CD4-positive, CD25-positive, alpha-beta regulatory T cell (primary cell): ENCODE measurements at regions not wholly inside any gene's neighbourhood (a gene's known extent, or its start where the extent isn't known, plus 50 kb on each side); places are given as distances from the start of the nearest gene placed in this dataset.
"Not testable (repeated sequence)": the region's sequence is repeated elsewhere in the genome, so short reads cannot be mapped to it uniquely, and the experiment has no call there.

Experiments
- ATAC-seq, 2 donors: fragments of 150-1000 bp; cut with Tn5 transposase; one replicate each; pipeline ENCODE4 v1.10.0; 2021; ENCODE audit warnings: low read depth in 2 of 2, moderate number of reproducible peaks in 2 of 2, moderate library complexity in 1 of 2
- DNase-seq, 3 donors: peaks; one replicate each; pipeline versions ENCODE4 v3.0.0 to v3.0.0-alpha.2; 2012 to 2022; ENCODE audit warnings: mixed read lengths in 1 of 3
- H3K27ac ChIP-seq: one replicate; pipeline ENCODE4 v1.7.0; 2013; ENCODE audit warnings: mild to moderate bottlenecking, low read length; ENCODE audit not compliant: insufficient read depth, poor library complexity, severe bottlenecking
- H3K27me3 ChIP-seq: one replicate; pipeline ENCODE4 v1.7.0; 2013; ENCODE audit warnings: low read length; ENCODE audit not compliant: control insufficient read depth, insufficient read depth
- H3K36me3 ChIP-seq: one replicate; pipeline ENCODE4 v1.7.0; 2013; ENCODE audit warnings: mild to moderate bottlenecking, low read length, moderate library complexity; ENCODE audit not compliant: control insufficient read depth, insufficient read depth
- H3K4me1 ChIP-seq: 2 replicates; pipeline ENCODE4 v1.7.0; 2013; ENCODE audit warnings: mild to moderate bottlenecking, low read length; ENCODE audit not compliant: insufficient read depth, control insufficient read depth, poor library complexity, severe bottlenecking
- H3K4me3 ChIP-seq: one replicate; pipeline ENCODE4 v1.7.0; 2013; ENCODE audit warnings: low read depth, mild to moderate bottlenecking, low read length, moderate library complexity
- H3K9me3 ChIP-seq, 2 experiments: 1 replicate in 1 of 2; 2 replicates in 1 of 2; pipeline ENCODE4 v1.7.0; 2013; ENCODE audit warnings: low read length in 2 of 2, mild to moderate bottlenecking in 1 of 2, moderate library complexity in 1 of 2; ENCODE audit not compliant: control insufficient read depth in 2 of 2
- H3K27ac Mint-ChIP-seq, 3 donors: one replicate each; pipeline ENCODE4 v1.8.0; 2020 to 2022; ENCODE audit warnings: mild to moderate bottlenecking in 3 of 3, mixed read lengths in 3 of 3, moderate library complexity in 2 of 3
- H3K27me3 Mint-ChIP-seq: one replicate; pipeline ENCODE4 v1.8.0; 2022; ENCODE audit warnings: mild to moderate bottlenecking, mixed read lengths
- H3K36me3 Mint-ChIP-seq: one replicate; pipeline ENCODE4 v1.8.0; 2020; ENCODE audit warnings: mixed read lengths
- H3K4me1 Mint-ChIP-seq, 4 donors: one replicate each; pipeline ENCODE4 v1.8.0; 2020 to 2022; ENCODE audit warnings: mixed read lengths in 4 of 4, mild to moderate bottlenecking in 1 of 4
- H3K4me3 Mint-ChIP-seq, 4 donors: one replicate each; pipeline ENCODE4 v1.8.0; 2020 to 2022; ENCODE audit warnings: mild to moderate bottlenecking in 4 of 4, mixed read lengths in 4 of 4, moderate library complexity in 3 of 4
- H3K9me3 Mint-ChIP-seq, 7 donors: one replicate each; pipeline ENCODE4 v1.8.0; 2020 to 2022; ENCODE audit warnings: mixed read lengths in 7 of 7, mild to moderate bottlenecking in 3 of 7, moderate library complexity in 2 of 7

GRCh38 chrX:22818061-22818460 is 181.7 kb upstream of the DDX53 start:
- Mint-ChIP-seq H3K4me1 (no peaks in the 10 kb centered on the region), H3K9me3 (peaks cover 0 to 2% (median 0%) of the 10 kb centered on the region in 7 donors), H3K27me3 (no peaks in the 10 kb centered on the region), H3K36me3 (no peaks in the 10 kb centered on the region), H3K4me3 (no peak overlapping the region), H3K27ac (no peak overlapping the region)
- Histone ChIP-seq H3K4me3 (no peak overlapping the region), H3K36me3 (no peaks in the 10 kb centered on the region), H3K27ac (no peak overlapping the region), H3K9me3 (no peaks in the 10 kb centered on the region), H3K4me1 (no peaks in the 10 kb centered on the region), H3K27me3 (no peaks in the 10 kb centered on the region)
- DNase-seq, result no peak
- no peak for ATAC-seq

- no peaks in the 10 kb centered on the region for H3K36me3 ChIP-seq
- H3K27me3 Mint-ChIP-seq, result no peaks in the 10 kb centered on the region
- no peaks in the 10 kb centered on the region for H3K27me3 ChIP-seq
- H3K9me3 Mint-ChIP-seq, result peaks cover 0 to under 1% (median 0%) of the 10 kb centered on the region in 7 donors
- no peaks in the 10 kb centered on the region for H3K9me3 ChIP-seq
- H3K27ac Mint-ChIP-seq, result no peak overlapping the region
- H3K4me1 Mint-ChIP-seq, result no peaks in the 10 kb centered on the region
- H3K27ac ChIP-seq, result no peak overlapping the region
- no peaks in the 10 kb centered on the region for H3K4me1 ChIP-seq
- no peak overlapping the region for H3K4me3 Mint-ChIP-seq
- no peaks in the 10 kb centered on the region for H3K36me3 Mint-ChIP-seq
- no peak for ATAC-seq
- no peak for DNase-seq
- H3K4me3 ChIP-seq, result no peak overlapping the region
These were observed 144.1 kb upstream of the DDX53 start for GRCh38 chrX:22855693-22856092.

- Histone ChIP-seq H3K27ac (no peak overlapping the region), H3K9me3 (no peaks in the 10 kb centered on the region), H3K36me3 (no peaks in the 10 kb centered on the region), H3K4me1 (no peaks in the 10 kb centered on the region), H3K4me3 (no peak overlapping the region), H3K27me3 (no peaks in the 10 kb centered on the region)
- Mint-ChIP-seq H3K9me3 (no peaks in the 10 kb centered on the region), H3K4me3 (no peak overlapping the region), H3K36me3 (no peaks in the 10 kb centered on the region), H3K4me1 (no peaks in the 10 kb centered on the region), H3K27me3 (no peaks in the 10 kb centered on the region), H3K27ac (no peak overlapping the region)
- no peak for ATAC-seq
- DNase-seq, result no peak
These were observed 140.1 kb upstream of the DDX53 start for GRCh38 chrX:22859642-22860041.

GRCh38 chrX:22866801-22867200 is 133.0 kb upstream of the DDX53 start:
- not testable (repeated sequence) for H3K4me1 Mint-ChIP-seq, ATAC-seq

GRCh38 chrX:22882543-22882942 is 117.2 kb upstream of the DDX53 start:
- no peaks in the 10 kb centered on the region for H3K36me3 Mint-ChIP-seq

More at GRCh38 chrX:22866801-22867200, 133.0 kb upstream of the DDX53 start:
- peaks cover 0 to 14% (median 0%) of the 10 kb centered on the region in 7 donors for H3K9me3 Mint-ChIP-seq
- H3K4me1 ChIP-seq, H3K27me3 Mint-ChIP-seq, H3K36me3 Mint-ChIP-seq, DNase-seq, H3K27ac Mint-ChIP-seq, H3K27ac ChIP-seq, H3K4me3 Mint-ChIP-seq, H3K27me3 ChIP-seq, H3K36me3 ChIP-seq, H3K9me3 ChIP-seq, H3K4me3 ChIP-seq: not testable (repeated sequence)

GRCh38 chrX:22889819-22890218 is 109.9 kb upstream of the DDX53 start:
- peaks cover 0 to 7% (median 0%) of the 10 kb centered on the region in 7 donors for H3K9me3 Mint-ChIP-seq
- H3K27ac Mint-ChIP-seq, result no peak overlapping the region
- no peak overlapping the region for H3K4me3 Mint-ChIP-seq
- no peaks in the 10 kb centered on the region for H3K27me3 Mint-ChIP-seq
- no peaks in the 10 kb centered on the region for H3K9me3 ChIP-seq
- ATAC-seq (no peak), DNase-seq (no peak)
- no peak overlapping the region for H3K27ac ChIP-seq
- H3K4me1 ChIP-seq, result no peaks in the 10 kb centered on the region
- H3K27me3 ChIP-seq, result no peaks in the 10 kb centered on the region
- no peaks in the 10 kb centered on the region for H3K4me1 Mint-ChIP-seq
- H3K36me3 ChIP-seq, result no peaks in the 10 kb centered on the region
- no peak overlapping the region for H3K4me3 ChIP-seq
- H3K36me3 Mint-ChIP-seq, result no peaks in the 10 kb centered on the region

More at GRCh38 chrX:22882543-22882942, 117.2 kb upstream of the DDX53 start:
- Histone ChIP-seq H3K27me3 (no peaks in the 10 kb centered on the region), H3K36me3 (no peaks in the 10 kb centered on the region), H3K4me3 (no peak overlapping the region), H3K9me3 (no peaks in the 10 kb centered on the region), H3K27ac (no peak overlapping the region), H3K4me1 (no peaks in the 10 kb centered on the region)
- no peaks in the 10 kb centered on the region for H3K4me1 Mint-ChIP-seq
- H3K27ac Mint-ChIP-seq, result no peak overlapping the region
- no peak overlapping the region for H3K4me3 Mint-ChIP-seq
- DNase-seq, result no peak
- no peaks in the 10 kb centered on the region for H3K27me3 Mint-ChIP-seq
- no peak for ATAC-seq
- peaks cover 0 to 10% (median 0%) of the 10 kb centered on the region in 7 donors for H3K9me3 Mint-ChIP-seq

GRCh38 chrX:22912616-22913015 is 87.1 kb upstream of the DDX53 start:
- Mint-ChIP-seq H3K36me3 (no peaks in the 10 kb centered on the region), H3K27ac (no peak overlapping the region), H3K9me3 (peaks cover 0 to 2% (median 0%) of the 10 kb centered on the region in 7 donors), H3K4me1 (no peaks in the 10 kb centered on the region), H3K4me3 (no peak overlapping the region), H3K27me3 (no peaks in the 10 kb centered on the region)
- H3K36me3 ChIP-seq, result no peaks in the 10 kb centered on the region
- no peak for DNase-seq
- no peak for ATAC-seq
- H3K4me1 ChIP-seq, result no peaks in the 10 kb centered on the region
- H3K4me3 ChIP-seq, result no peak overlapping the region
- no peaks in the 10 kb centered on the region for H3K27me3 ChIP-seq
- no peak overlapping the region for H3K27ac ChIP-seq
- H3K9me3 ChIP-seq, result no peaks in the 10 kb centered on the region

GRCh38 chrX:22922961-22923360 is 76.8 kb upstream of the DDX53 start:
- Histone ChIP-seq H3K27ac (no peak overlapping the region), H3K4me1 (no peaks in the 10 kb centered on the region), H3K36me3 (no peaks in the 10 kb centered on the region), H3K9me3 (no peaks in the 10 kb centered on the region), H3K27me3 (no peaks in the 10 kb centered on the region), H3K4me3 (no peak overlapping the region)
- ATAC-seq (no peak), DNase-seq (no peak)
- Mint-ChIP-seq H3K9me3 (peaks cover 0 to 2% (median 0%) of the 10 kb centered on the region in 7 donors), H3K36me3 (no peaks in the 10 kb centered on the region), H3K4me3 (no peak overlapping the region), H3K27me3 (no peaks in the 10 kb centered on the region), H3K4me1 (no peaks in the 10 kb centered on the region), H3K27ac (no peak overlapping the region)
